A549 (cell line): ENCODE measurements at regions not wholly inside any gene's neighbourhood (a gene's known extent, or its start where the extent isn't known, plus 50 kb on each side); places are given as distances from the start of the nearest gene placed in this dataset.

Experiments used
- CTCF ChIP-seq: fragments of >200 bp; sonication (Bioruptor Twin); formaldehyde crosslinking; IDR thresholded peaks from 3 replicates; pipeline ENCODE4 v1.5.1; 2016
- E2F6 ChIP-seq: IDR thresholded peaks from 2 replicates; pipeline ENCODE4 v1.6.1; 2012; ENCODE audit warnings: low read depth, borderline replicate concordance
- ESRRA ChIP-seq: fragments of 150-350 bp; IDR thresholded peaks from 2 replicates; pipeline ENCODE4 v1.6.1; 2014; ENCODE audit warnings: mild to moderate bottlenecking, low read length, borderline replicate concordance
- MAX ChIP-seq: IDR thresholded peaks from 2 replicates; pipeline ENCODE4 v1.6.1; 2012
- POLR2A ChIP-seq: IDR thresholded peaks from 2 replicates; pipeline ENCODE4 v1.6.1; 2012; ENCODE audit warnings: mild to moderate bottlenecking, low read length

- TF ChIP-seq POLR2A (no peak), ESRRA (no peak), CTCF (no peak), MAX (no peak), E2F6 (no peak)
Measured at GRCh38 chr2:147125145-147125544, 719.7 kb upstream of the ACVR2A start.
